B cell (primary cell): ENCODE measurements at regions not wholly inside any gene's neighbourhood (a gene's known extent, or its start where the extent isn't known, plus 50 kb on each side); places are given as distances from the start of the nearest gene placed in this dataset.

ENCODE experiments used
- ATAC-seq: fragments of 200-7000 bp; cut with Tn5 transposase; one replicate; pipeline ENCODE4 v1.10.0; 2021; ENCODE audit warnings: low read depth, mild to moderate bottlenecking, moderate number of reproducible peaks, moderate library complexity
- CTCF ChIA-PET: fragments of 350-600 bp; sonication (Branson Sonifier 250); formaldehyde crosslinking; loops from one replicate; lab custom pipeline; 2021; ENCODE audit warnings: antibody characterized with exemption, inconsistent platforms; lab: Charles Lee
- POLR2A ChIA-PET: fragments of 350-600 bp; sonication (Branson Sonifier 250); formaldehyde crosslinking; loops from one replicate; lab custom pipeline; 2021; ENCODE audit warnings: antibody characterized with exemption; lab: Charles Lee
- DNase-seq: peaks from one replicate; pipeline ENCODE4 v3.0.0; 2013
- H2AFZ ChIP-seq: 2 replicates; pipeline ENCODE4 v1.6.1; 2012; ENCODE audit warnings: mild to moderate bottlenecking, low read depth, low read length; ENCODE audit not compliant: insufficient read depth, poor library complexity, severe bottlenecking
- H3K27ac ChIP-seq, 2 donors: 1 replicate in 1 of 2; 2 replicates in 1 of 2; pipeline ENCODE4 v1.5.1; 2012 to 2013; ENCODE audit warnings: low read length in 2 of 2, mild to moderate bottlenecking in 2 of 2, moderate library complexity in 1 of 2
- H3K27me3 ChIP-seq, 4 experiments: fragments of 200-600 bp in 1 of 4; sonication (generic) in 1 of 4; replicated peaks in 1 of 4; 1 replicate in 2 of 4; 2 replicates in 2 of 4; pipeline versions ENCODE4 v1.6.1 to v1.7.0; 2013 to 2016; ENCODE audit warnings: low read length in 3 of 4, mild to moderate bottlenecking in 2 of 4, mixed read lengths in 1 of 4, moderate library complexity in 1 of 4; ENCODE audit not compliant: insufficient read depth in 4 of 4, control insufficient read depth in 3 of 4; ENCODE audit errors: control extremely low read depth in 1 of 4
- H3K36me3 ChIP-seq, 2 experiments: replicated peaks in 1 of 2; 1 replicate in 1 of 2; 2 replicates in 1 of 2; pipeline versions ENCODE4 v1.6.1 to v1.7.1; 2013; ENCODE audit warnings: low read length in 1 of 2; ENCODE audit not compliant: insufficient read depth in 2 of 2, control insufficient read depth in 1 of 2; ENCODE audit errors: control extremely low read depth in 1 of 2, extremely low read depth in 1 of 2
- H3K4me1 ChIP-seq, 2 donors: fragments of 200-600 bp in 1 of 2; sonication (generic) in 1 of 2; 1 replicate in 1 of 2; 2 replicates in 1 of 2; pipeline versions ENCODE4 v1.5.1 to v1.6.1; 2013 to 2017; ENCODE audit warnings: low read length in 2 of 2; ENCODE audit not compliant: control insufficient read depth in 2 of 2, insufficient read depth in 2 of 2
- H3K4me2 ChIP-seq: replicated peaks from 2 replicates; pipeline ENCODE3; 2012; ENCODE audit warnings: mild to moderate bottlenecking, low read depth, low read length; ENCODE audit not compliant: poor library complexity, severe bottlenecking
- H3K4me3 ChIP-seq, 5 experiments: fragments of 200-600 bp in 1 of 5; sonication (generic) in 1 of 5; 1 replicate in 3 of 5; 2 replicates in 2 of 5; pipeline versions ENCODE4 v1.5.1 to v1.7.0; 2011 to 2016; ENCODE audit warnings: low read length in 4 of 5, mild to moderate bottlenecking in 4 of 5, low read depth in 2 of 5, control low read depth in 1 of 5, moderate library complexity in 1 of 5; ENCODE audit not compliant: insufficient read depth in 1 of 5; ENCODE audit errors: control extremely low read depth in 1 of 5, extremely low read depth in 1 of 5
- H3K79me2 ChIP-seq: fragments of 200-600 bp; sonication (generic); one replicate; pipeline ENCODE4 v1.6.0; 2016; ENCODE audit warnings: low read length; ENCODE audit not compliant: control insufficient read depth, insufficient read depth
- H3K9ac ChIP-seq: fragments of 200-600 bp; sonication (generic); 2 replicates; pipeline ENCODE4 v1.6.1; 2017; ENCODE audit warnings: mild to moderate bottlenecking, low read length, moderate library complexity
- H3K9me3 ChIP-seq, 3 donors: one replicate each; pipeline versions ENCODE4 v1.6.1 to v1.7.1; 2013; ENCODE audit warnings: low read length in 2 of 3; ENCODE audit not compliant: control insufficient read depth in 2 of 3, insufficient read depth in 1 of 3; ENCODE audit errors: control extremely low read depth in 1 of 3
- H4K20me1 ChIP-seq: 2 replicates; pipeline ENCODE4 v1.6.0; 2012; ENCODE audit warnings: mild to moderate bottlenecking, low read length; ENCODE audit not compliant: insufficient read depth, control insufficient read depth, poor library complexity, severe bottlenecking
- H3K27ac Mint-ChIP-seq: one replicate; pipeline ENCODE4 v1.8.0; 2021; ENCODE audit warnings: mixed read lengths
- H3K27me3 Mint-ChIP-seq: one replicate; pipeline ENCODE4 v1.8.0; 2021; ENCODE audit warnings: mixed read lengths
- H3K4me1 Mint-ChIP-seq: one replicate; pipeline ENCODE4 v1.8.0; 2021; ENCODE audit warnings: mixed read lengths
- H3K4me3 Mint-ChIP-seq: one replicate; pipeline ENCODE4 v1.8.0; 2021; ENCODE audit warnings: mixed read lengths
- H3K9me3 Mint-ChIP-seq: one replicate; pipeline ENCODE4 v1.8.0; 2022; ENCODE audit warnings: mixed read lengths; ENCODE audit not compliant: insufficient read depth
- EZH2 ChIP-seq: IDR thresholded peaks from 2 replicates; pipeline ENCODE4 v1.6.1; 2012; ENCODE audit warnings: borderline replicate concordance, low read depth, mild to moderate bottlenecking, moderate library complexity, low read length; ENCODE audit not compliant: insufficient read depth, poor library complexity, severe bottlenecking
- WGBS: methylation state at CpG from one replicate; pipeline ENCODE4 v1.1.5; 2013; ENCODE audit warnings: missing lambda C conversion rate; ENCODE audit not compliant: insufficient coverage; 5-methylcytosine and 5-hydroxymethylcytosine counted together
- intact Hi-C: fragments of 100-400 bp; cut with micrococcal nuclease; formaldehyde crosslinking; loops from one replicate; pipeline ENCODE4 v1.10.0; 2022
- TF ChIP-seq, protein P1 (sequence below): fragments of 200-600 bp; IDR thresholded peaks from one replicate; pipeline ENCODE4 v1.8.0; 2022; ENCODE audit warnings: antibody characterized with exemption, mild to moderate bottlenecking

- ATAC-seq: no peak
- no peaks in the 10 kb centered on the region for H3K9me3 Mint-ChIP-seq
These were observed 227.8 kb upstream of the MIR17HG start for GRCh38 chr13:91119643-91120042.

GRCh38 chr13:91122766-91123165 lies 224.7 kb upstream of the MIR17HG start:
- Histone ChIP-seq H3K9me3 (no peaks in the 10 kb centered on the region), H3K27ac (no peak overlapping the region), H3K4me2 (no peak overlapping the region), H4K20me1 (no peaks in the 10 kb centered on the region), H3K9ac (no peak overlapping the region), H3K4me3 (no peak overlapping the region), H2AFZ (no peak overlapping the region), H3K27me3 (no peaks in the 10 kb centered on the region), H3K36me3 (no peaks in the 10 kb centered on the region), H3K4me1 (no peaks in the 10 kb centered on the region), H3K79me2 (no peaks in the 10 kb centered on the region)
- Mint-ChIP-seq H3K27me3 (peaks cover 3% of the 10 kb centered on the region), H3K27ac (no peak overlapping the region), H3K9me3 (no peaks in the 10 kb centered on the region), H3K4me1 (no peaks in the 10 kb centered on the region), H3K4me3 (no peak overlapping the region)
- CTCF ChIA-PET: no interaction called here
- TF ChIP-seq EZH2: no peak
- TF ChIP-seq, protein P1, sequence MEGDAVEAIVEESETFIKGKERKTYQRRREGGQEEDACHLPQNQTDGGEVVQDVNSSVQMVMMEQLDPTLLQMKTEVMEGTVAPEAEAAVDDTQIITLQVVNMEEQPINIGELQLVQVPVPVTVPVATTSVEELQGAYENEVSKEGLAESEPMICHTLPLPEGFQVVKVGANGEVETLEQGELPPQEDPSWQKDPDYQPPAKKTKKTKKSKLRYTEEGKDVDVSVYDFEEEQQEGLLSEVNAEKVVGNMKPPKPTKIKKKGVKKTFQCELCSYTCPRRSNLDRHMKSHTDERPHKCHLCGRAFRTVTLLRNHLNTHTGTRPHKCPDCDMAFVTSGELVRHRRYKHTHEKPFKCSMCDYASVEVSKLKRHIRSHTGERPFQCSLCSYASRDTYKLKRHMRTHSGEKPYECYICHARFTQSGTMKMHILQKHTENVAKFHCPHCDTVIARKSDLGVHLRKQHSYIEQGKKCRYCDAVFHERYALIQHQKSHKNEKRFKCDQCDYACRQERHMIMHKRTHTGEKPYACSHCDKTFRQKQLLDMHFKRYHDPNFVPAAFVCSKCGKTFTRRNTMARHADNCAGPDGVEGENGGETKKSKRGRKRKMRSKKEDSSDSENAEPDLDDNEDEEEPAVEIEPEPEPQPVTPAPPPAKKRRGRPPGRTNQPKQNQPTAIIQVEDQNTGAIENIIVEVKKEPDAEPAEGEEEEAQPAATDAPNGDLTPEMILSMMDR: no peak
- POLR2A ChIA-PET: no interaction called here
- intact Hi-C loops: no loop called here
- DNase-seq (no peak), ATAC-seq (no peak)
- no CpG with 5 or more reads among the region's 1 CpG for WGBS

More at GRCh38 chr13:91119643-91120042, 227.8 kb upstream of the MIR17HG start:
- no CpG with 5 or more reads among the region's 3 CpGs for WGBS
- Histone ChIP-seq H3K27ac (no peak overlapping the region), H4K20me1 (no peaks in the 10 kb centered on the region), H2AFZ (no peak overlapping the region), H3K36me3 (no peaks in the 10 kb centered on the region), H3K9me3 (no peaks in the 10 kb centered on the region), H3K4me3 (no peak overlapping the region), H3K4me2 (no peak overlapping the region), H3K79me2 (no peaks in the 10 kb centered on the region), H3K27me3 (no peaks in the 10 kb centered on the region), H3K4me1 (no peaks in the 10 kb centered on the region), H3K9ac (no peak overlapping the region)
- TF ChIP-seq, protein P1: no peak
- TF ChIP-seq EZH2: no peak
- intact Hi-C loops: no loop called here
- Mint-ChIP-seq H3K27me3 (peaks cover 3% of the 10 kb centered on the region), H3K27ac (no peak overlapping the region), H3K4me1 (no peaks in the 10 kb centered on the region), H3K4me3 (no peak overlapping the region)
- no peak for DNase-seq
- ChIA-PET POLR2A (no interaction called here), CTCF (no interaction called here)
